Tibial nerve (tissue), 4 donors: ENCODE measurements at regions not wholly inside any gene's neighbourhood (a gene's known extent, or its start where the extent isn't known, plus 50 kb on each side); places are given as distances from the start of the nearest gene placed in this dataset.

Source experiments
- CTCF ChIP-seq, 5 experiments: fragments of 200-600 bp in 3 of 5; fragments of 450-650 bp in 2 of 5; sonication (generic) in 3 of 5; IDR thresholded peaks; one replicate each; pipeline ENCODE4 v1.5.1; 2016 to 2019; ENCODE audit warnings: antibody characterized with exemption in 5 of 5, mild to moderate bottlenecking in 3 of 5, moderate library complexity in 2 of 5
- EP300 ChIP-seq, 2 donors: sonication (generic); formaldehyde crosslinking; IDR thresholded peaks; one replicate each; pipeline ENCODE4 v1.6.1; 2017; ENCODE audit warnings: antibody characterized with exemption in 2 of 2, mild to moderate bottlenecking in 1 of 2
- POLR2A ChIP-seq, 2 donors: fragments of 450-650 bp; IDR thresholded peaks; one replicate each; pipeline ENCODE4 v1.6.1; 2017; ENCODE audit warnings: antibody characterized with exemption in 2 of 2, mild to moderate bottlenecking in 2 of 2, moderate library complexity in 2 of 2

GRCh38 chr2:198238429-198238828 lies 434.0 kb downstream of the PLCL1 start:
- TF ChIP-seq CTCF (IDR thresholded peaks at IDR 0.05) (no peak), POLR2A (IDR thresholded peaks at IDR 0.05) (no peak), EP300 (IDR thresholded peaks at IDR 0.05) (no peak)
